ENCODE measurements at regions not wholly inside any gene's neighbourhood (a gene's known extent, or its start where the extent isn't known, plus 50 kb on each side); places are given as distances from the start of the nearest gene placed in this dataset.
A peak's percentile ranks its signal among the peaks of the same experiment; 100 is the strongest.

DNA sequence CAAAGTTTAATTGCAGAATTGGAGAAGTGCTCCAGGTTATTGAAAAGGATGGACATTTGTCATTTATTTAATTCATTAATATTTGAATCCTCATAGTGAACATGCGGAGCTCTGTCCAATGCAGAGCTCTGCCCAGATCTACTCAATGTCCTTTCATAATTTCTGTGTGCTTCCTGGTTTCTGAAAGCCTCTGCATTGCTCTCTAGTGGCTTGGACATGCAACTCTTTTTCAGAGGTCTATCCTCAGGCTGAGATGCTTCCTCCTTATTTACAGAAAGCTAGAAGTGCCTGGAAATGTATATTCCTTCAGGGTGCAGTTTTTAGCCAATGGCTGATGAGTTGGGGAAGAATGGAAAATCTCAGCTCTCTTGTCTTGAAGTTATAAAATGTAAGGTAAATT lies 786.1 kb upstream of the AADAT start:
- Histone ChIP-seq H3K36me3 (no peaks in the 10 kb centered on the region), H3K27me3 (no peaks in the 10 kb centered on the region), H3K4me3 (no peak overlapping the region), H3K4me1 (no peaks in the 10 kb centered on the region), H3K9me3 (no peaks in the 10 kb centered on the region), H3K27ac (no peak overlapping the region)
- intact Hi-C loops (cut with DNase I; ENCODE audit: low total_unique reads): no loop called here
- TF ChIP-seq POLR2A (IDR thresholded peaks at IDR 0.05): no peak
- TF ChIP-seq, protein P1, sequence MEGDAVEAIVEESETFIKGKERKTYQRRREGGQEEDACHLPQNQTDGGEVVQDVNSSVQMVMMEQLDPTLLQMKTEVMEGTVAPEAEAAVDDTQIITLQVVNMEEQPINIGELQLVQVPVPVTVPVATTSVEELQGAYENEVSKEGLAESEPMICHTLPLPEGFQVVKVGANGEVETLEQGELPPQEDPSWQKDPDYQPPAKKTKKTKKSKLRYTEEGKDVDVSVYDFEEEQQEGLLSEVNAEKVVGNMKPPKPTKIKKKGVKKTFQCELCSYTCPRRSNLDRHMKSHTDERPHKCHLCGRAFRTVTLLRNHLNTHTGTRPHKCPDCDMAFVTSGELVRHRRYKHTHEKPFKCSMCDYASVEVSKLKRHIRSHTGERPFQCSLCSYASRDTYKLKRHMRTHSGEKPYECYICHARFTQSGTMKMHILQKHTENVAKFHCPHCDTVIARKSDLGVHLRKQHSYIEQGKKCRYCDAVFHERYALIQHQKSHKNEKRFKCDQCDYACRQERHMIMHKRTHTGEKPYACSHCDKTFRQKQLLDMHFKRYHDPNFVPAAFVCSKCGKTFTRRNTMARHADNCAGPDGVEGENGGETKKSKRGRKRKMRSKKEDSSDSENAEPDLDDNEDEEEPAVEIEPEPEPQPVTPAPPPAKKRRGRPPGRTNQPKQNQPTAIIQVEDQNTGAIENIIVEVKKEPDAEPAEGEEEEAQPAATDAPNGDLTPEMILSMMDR (IDR thresholded peaks at IDR 0.05): no peak
- TF ChIP-seq POLR2AphosphoS5 (IDR thresholded peaks at IDR 0.05): no peak
- no peak for DNase-seq (ENCODE audit: low spot score in 2 of 2)

DNA sequence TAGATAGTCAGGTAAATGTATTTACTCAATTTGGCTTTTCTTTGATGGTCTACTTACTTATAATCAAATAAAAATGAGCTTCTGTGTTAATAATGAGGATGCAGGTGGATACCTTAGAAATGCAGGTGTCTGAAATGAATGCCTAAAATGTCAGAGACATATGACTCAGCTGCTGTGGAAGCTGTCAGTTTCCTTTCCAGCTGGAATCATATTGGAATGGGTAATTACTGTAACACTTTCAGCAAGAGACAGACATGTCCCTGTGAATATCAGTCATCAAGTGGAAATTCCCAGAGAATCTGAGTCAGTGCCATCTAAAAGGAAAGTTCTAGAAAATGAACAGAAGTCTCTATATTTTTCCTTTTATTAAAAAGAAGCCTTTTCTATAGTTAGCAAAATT lies 783.0 kb upstream of the AADAT start:
- intact Hi-C loops (cut with DNase I; ENCODE audit: low total_unique reads): no loop called here
- Histone ChIP-seq H3K27ac (no peak overlapping the region), H3K27me3 (no peaks in the 10 kb centered on the region), H3K4me3 (no peak overlapping the region), H3K9me3 (no peaks in the 10 kb centered on the region), H3K4me1 (no peaks in the 10 kb centered on the region), H3K36me3 (no peaks in the 10 kb centered on the region)
- TF ChIP-seq POLR2A (IDR thresholded peaks at IDR 0.05): no peak
- no peak for TF ChIP-seq POLR2AphosphoS5 (IDR thresholded peaks at IDR 0.05)
- TF ChIP-seq, protein P1 (IDR thresholded peaks at IDR 0.05): no peak
- DNase-seq (ENCODE audit: low spot score in 2 of 2): no peak

DNA sequence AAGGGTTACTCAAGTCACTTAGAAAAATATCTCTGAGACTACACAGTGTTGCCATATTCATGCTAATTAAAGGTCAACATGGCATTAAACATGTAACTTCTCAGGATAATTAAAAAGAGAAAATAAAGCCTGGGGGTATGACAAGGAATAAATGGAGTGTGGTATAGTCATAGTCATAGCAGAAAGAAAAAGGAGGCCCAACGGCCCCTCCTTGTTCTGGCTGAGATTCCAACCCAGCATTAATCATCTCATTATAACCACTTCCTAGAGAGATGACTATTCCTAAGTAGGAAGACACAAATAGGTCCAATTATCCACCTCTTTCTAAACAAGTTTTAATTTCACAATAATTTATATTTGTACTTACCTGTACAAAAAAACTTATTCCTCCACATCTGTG lies 778.4 kb upstream of the AADAT start:
- H3K9me3 ChIP-seq: no peaks in the 10 kb centered on the region
- intact Hi-C loops (cut with DNase I; ENCODE audit: low total_unique reads): no loop called here
- no peaks in the 10 kb centered on the region for H3K36me3 ChIP-seq
- H3K4me3 ChIP-seq: no peak overlapping the region
- no peak for DNase-seq (ENCODE audit: low spot score in 2 of 2)
- H3K27ac ChIP-seq: no peak overlapping the region
- H3K4me1 ChIP-seq: no peaks in the 10 kb centered on the region
- no peak for TF ChIP-seq POLR2AphosphoS5 (IDR thresholded peaks at IDR 0.05)
- TF ChIP-seq, protein P1 (IDR thresholded peaks at IDR 0.05): no peak
- no peak for TF ChIP-seq POLR2A (IDR thresholded peaks at IDR 0.05)
- no peaks in the 10 kb centered on the region for H3K27me3 ChIP-seq

DNA sequence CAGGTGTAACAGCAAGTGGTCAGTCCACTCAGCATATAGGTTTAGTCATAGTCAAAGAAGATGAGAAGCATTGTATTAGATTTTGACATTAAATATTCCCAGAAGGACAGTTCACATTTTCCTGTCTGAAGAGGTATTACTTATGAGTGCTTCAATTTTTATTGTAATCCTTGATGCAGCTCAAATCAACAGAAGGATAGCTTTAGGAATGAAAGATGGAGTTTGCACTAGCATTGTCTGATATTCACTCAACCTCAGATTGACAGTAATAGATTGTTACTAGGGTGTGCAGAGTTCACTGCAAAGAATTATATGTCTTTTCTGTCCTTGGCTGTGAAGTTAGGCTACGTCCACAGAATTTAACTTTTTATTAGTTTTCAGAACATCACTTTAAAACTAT lies 764.3 kb upstream of the AADAT start:
- intact Hi-C loops (cut with DNase I; ENCODE audit: low total_unique reads): no loop called here
- no peak for DNase-seq (ENCODE audit: low spot score in 2 of 2)

DNA sequence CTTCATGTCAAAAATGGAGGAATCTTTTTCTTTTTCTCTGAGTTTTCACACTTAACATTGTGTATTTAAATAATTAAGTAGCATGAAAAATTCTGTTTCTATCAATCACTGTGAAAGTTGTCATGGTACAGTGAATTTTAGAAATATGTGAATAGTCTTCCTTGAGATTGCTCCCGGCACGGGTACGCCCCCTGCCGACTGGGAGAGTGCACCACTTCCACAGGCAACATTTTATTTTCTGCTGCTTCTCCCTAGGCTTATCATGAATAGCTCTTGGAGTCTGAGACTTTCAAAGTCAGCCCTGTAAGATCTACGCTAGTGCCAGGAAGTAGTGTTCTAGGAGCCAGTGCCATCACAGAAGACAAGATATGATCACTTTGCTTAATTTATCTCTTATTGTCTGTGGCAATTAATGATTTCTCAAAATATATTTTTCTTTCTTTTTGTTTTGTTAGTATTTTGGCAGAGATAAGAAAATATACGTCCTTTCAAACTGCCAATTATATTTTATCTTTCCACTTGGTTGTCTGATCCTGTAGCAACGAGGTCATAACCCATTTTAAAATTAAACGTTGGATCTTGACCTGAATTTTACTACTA lies 763.8 kb upstream of the AADAT start:
- Histone ChIP-seq H3K4me3 (no peak overlapping the region), H3K27ac (no peak overlapping the region), H3K36me3 (no peaks in the 10 kb centered on the region), H3K27me3 (no peaks in the 10 kb centered on the region), H3K9me3 (no peaks in the 10 kb centered on the region), H3K4me1 (no peaks in the 10 kb centered on the region)
- intact Hi-C loops (cut with DNase I; ENCODE audit: low total_unique reads): no loop called here
- DNase-seq (ENCODE audit: low spot score in 2 of 2): peak in 1 of 2 donors; percentile 52
- TF ChIP-seq, protein P1 (IDR thresholded peaks at IDR 0.05): peak; percentile 22 to 47 (median 40)
- TF ChIP-seq POLR2A (IDR thresholded peaks at IDR 0.05) (no peak), POLR2AphosphoS5 (IDR thresholded peaks at IDR 0.05) (no peak)

More for the DNA sequence above, 764.3 kb upstream of the AADAT start:
- Histone ChIP-seq H3K9me3 (no peaks in the 10 kb centered on the region), H3K4me3 (no peak overlapping the region), H3K27me3 (no peaks in the 10 kb centered on the region), H3K27ac (no peak overlapping the region), H3K36me3 (no peaks in the 10 kb centered on the region), H3K4me1 (no peaks in the 10 kb centered on the region)
- TF ChIP-seq, protein P1 (IDR thresholded peaks at IDR 0.05): no peak
- TF ChIP-seq POLR2A (IDR thresholded peaks at IDR 0.05) (no peak), POLR2AphosphoS5 (IDR thresholded peaks at IDR 0.05) (no peak)

Data from breast epithelium (tissue), 4 donors.